ENCODE measurements at regions not wholly inside any gene's neighbourhood (a gene's known extent, or its start where the extent isn't known, plus 50 kb on each side); places are given as distances from the start of the nearest gene placed in this dataset.

- in situ Hi-C loops (cut with HindIII; ENCODE audit: low pct_unique_long_range_greater_than_20kb, low sequenced_read_pairs) = no loop called here
- no peak for DNase-seq (ENCODE audit: low read depth, low spot score)
These were observed 140.2 kb upstream of the RPS6KA2 start for GRCh38 chr6:166767230-166767629.

GRCh38 chr6:166766769-166767168 lies 139.7 kb upstream of the RPS6KA2 start:
- in situ Hi-C loops (cut with HindIII; ENCODE audit: low pct_unique_long_range_greater_than_20kb, low sequenced_read_pairs) = no loop called here
- DNase-seq (ENCODE audit: low read depth, low spot score) = no peak

GRCh38 chr6:166765234-166765541 lies 138.1 kb upstream of the RPS6KA2 start:
- in situ Hi-C loops (cut with HindIII; ENCODE audit: low pct_unique_long_range_greater_than_20kb, low sequenced_read_pairs) = no loop called here

GRCh38 chr6:166764473-166765233 lies 137.6 kb upstream of the RPS6KA2 start:
- in situ Hi-C loops (cut with HindIII; ENCODE audit: low pct_unique_long_range_greater_than_20kb, low sequenced_read_pairs) = no loop called here
- no peak for DNase-seq (ENCODE audit: low read depth, low spot score)

More at GRCh38 chr6:166765234-166765541, 138.1 kb upstream of the RPS6KA2 start:
- no peak for DNase-seq (ENCODE audit: low read depth, low spot score)

- in situ Hi-C loops (cut with HindIII; ENCODE audit: low pct_unique_long_range_greater_than_20kb, low sequenced_read_pairs) = no loop called here
- DNase-seq (ENCODE audit: low read depth, low spot score) = no peak
These were observed 136.8 kb upstream of the RPS6KA2 start for GRCh38 chr6:166763606-166764472.

- no peak for DNase-seq (ENCODE audit: low read depth, low spot score)
- in situ Hi-C loops (cut with HindIII; ENCODE audit: low pct_unique_long_range_greater_than_20kb, low sequenced_read_pairs) = no loop called here
These were observed 134.8 kb upstream of the RPS6KA2 start for GRCh38 chr6:166761801-166762200.

GRCh38 chr6:166760288-166760687 lies 133.2 kb upstream of the RPS6KA2 start:
- in situ Hi-C loops (cut with HindIII; ENCODE audit: low pct_unique_long_range_greater_than_20kb, low sequenced_read_pairs) = no loop called here
- no peak for DNase-seq (ENCODE audit: low read depth, low spot score)

GRCh38 chr6:166758136-166758704 lies 131.2 kb upstream of the RPS6KA2 start:
- in situ Hi-C loops (cut with HindIII; ENCODE audit: low pct_unique_long_range_greater_than_20kb, low sequenced_read_pairs) = no loop called here
- no peak for DNase-seq (ENCODE audit: low read depth, low spot score)

- no peak for DNase-seq (ENCODE audit: low read depth, low spot score)
- in situ Hi-C loops (cut with HindIII; ENCODE audit: low pct_unique_long_range_greater_than_20kb, low sequenced_read_pairs) = no loop called here
These were observed 130.4 kb upstream of the RPS6KA2 start for GRCh38 chr6:166757232-166758135.

GRCh38 chr6:166754218-166755030 lies 127.4 kb upstream of the RPS6KA2 start:
- DNase-seq (ENCODE audit: low read depth, low spot score) = no peak
- in situ Hi-C loops (cut with HindIII; ENCODE audit: low pct_unique_long_range_greater_than_20kb, low sequenced_read_pairs) = no loop called here

- DNase-seq (ENCODE audit: low read depth, low spot score) = no peak
- in situ Hi-C loops (cut with HindIII; ENCODE audit: low pct_unique_long_range_greater_than_20kb, low sequenced_read_pairs) = no loop called here
These were observed 126.1 kb upstream of the RPS6KA2 start for GRCh38 chr6:166752928-166753721.

GRCh38 chr6:166752097-166752496 lies 125.0 kb upstream of the RPS6KA2 start:
- no peak for DNase-seq (ENCODE audit: low read depth, low spot score)
- in situ Hi-C loops (cut with HindIII; ENCODE audit: low pct_unique_long_range_greater_than_20kb, low sequenced_read_pairs) = no loop called here

- DNase-seq (ENCODE audit: low read depth, low spot score) = no peak
- in situ Hi-C loops (cut with HindIII; ENCODE audit: low pct_unique_long_range_greater_than_20kb, low sequenced_read_pairs) = no loop called here
These were observed 124.1 kb upstream of the RPS6KA2 start for GRCh38 chr6:166751051-166751595.

- in situ Hi-C loops (cut with HindIII; ENCODE audit: low pct_unique_long_range_greater_than_20kb, low sequenced_read_pairs) = no loop called here
- DNase-seq (ENCODE audit: low read depth, low spot score) = no peak
These were observed 123.2 kb upstream of the RPS6KA2 start for GRCh38 chr6:166750108-166750793.

GRCh38 chr6:166749666-166750065 lies 122.6 kb upstream of the RPS6KA2 start:
- in situ Hi-C loops (cut with HindIII; ENCODE audit: low pct_unique_long_range_greater_than_20kb, low sequenced_read_pairs) = no loop called here
- DNase-seq (ENCODE audit: low read depth, low spot score) = no peak

Data from SK-MEL-5 (cell line).